Right cardiac atrium (tissue), 5 donors: ENCODE measurements at regions not wholly inside any gene's neighbourhood (a gene's known extent, or its start where the extent isn't known, plus 50 kb on each side); places are given as distances from the start of the nearest gene placed in this dataset.
A peak's percentile ranks its signal among the peaks of the same experiment; 100 is the strongest.
"Not testable (repeated sequence)": the region's sequence is repeated elsewhere in the genome, so short reads cannot be mapped to it uniquely, and the experiment has no call there.

Experiments
- ATAC-seq, 2 donors: fragments of 200-7000 bp; cut with Tn5 transposase; one replicate each; pipeline versions ENCODE4 v1.8.0 to v1.9.1; 2020; ENCODE audit warnings: moderate library complexity in 2 of 2, mild to moderate bottlenecking in 1 of 2
- DNase-seq, 3 donors: peaks; one replicate each; pipeline ENCODE4 v3.0.0-alpha.2; 2020
- H3K27ac ChIP-seq: one replicate; pipeline ENCODE4 v1.5.1; 2013; ENCODE audit warnings: mild to moderate bottlenecking, low read length, control low read depth, moderate library complexity
- H3K27me3 ChIP-seq: one replicate; pipeline ENCODE4 v1.6.1; 2013; ENCODE audit not compliant: control insufficient read depth, insufficient read depth
- H3K4me1 ChIP-seq: one replicate; pipeline ENCODE4 v1.6.1; 2013; ENCODE audit warnings: low read length; ENCODE audit not compliant: control insufficient read depth, insufficient read depth
- H3K4me3 ChIP-seq: one replicate; pipeline ENCODE4 v1.5.1; 2013; ENCODE audit warnings: low read length, control low read depth
- H3K9me3 ChIP-seq: one replicate; pipeline ENCODE4 v1.6.1; 2013; ENCODE audit warnings: low read length; ENCODE audit not compliant: control insufficient read depth
- WGBS: extraction: QIAGEN DNeasy Blood & Tissue Kit; methylation state at CpG from one replicate; pipeline ENCODE4 v1.1.7; 2013; 5-methylcytosine and 5-hydroxymethylcytosine counted together
- intact Hi-C, 4 donors: fragments of 100-400 bp; cut with DNase I; formaldehyde crosslinking; loops; one replicate each; pipeline versions ENCODE4 v1.11.0 to v1.14.0; 2022 to 2023
- donor health status: healthy with polysubstance abuse.
- donor health status: DM: no; HTN: yes; CAD: no.
- donor health status: DM: no; HTN: no; CAD: no.
- donor health status: DM: no; HTN: yes; CAD: no; lungs with severe emphysema.
- donor health status: DM: yes; HTN: yes; CAD: no.

DNA sequence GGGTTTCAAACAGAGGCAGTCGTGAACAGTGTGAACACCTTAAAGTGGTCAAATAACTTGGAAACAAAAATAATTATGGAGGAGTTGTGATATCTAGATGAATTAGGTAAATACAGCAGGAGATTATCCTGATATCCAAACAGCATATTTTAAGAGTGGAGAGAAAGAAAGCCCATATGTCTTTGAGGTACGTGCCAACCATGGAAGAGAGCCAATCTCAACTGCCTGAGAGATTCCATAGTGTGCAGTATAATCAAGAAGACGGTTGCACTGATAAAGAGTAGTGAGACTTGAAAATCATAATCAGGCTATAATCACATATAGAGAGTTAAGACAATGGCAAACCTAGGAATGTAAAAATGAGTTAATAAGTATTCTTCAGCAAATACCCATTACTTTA is 472.8 kb upstream of the SLITRK5 start:
- H3K4me1 ChIP-seq = no peaks in the 10 kb centered on the region
- DNase-seq = no peak
- no peaks in the 10 kb centered on the region for H3K9me3 ChIP-seq
- H3K27ac ChIP-seq = no peak overlapping the region
- WGBS = 40% methylated on average over 3 of the region's 3 CpGs
- no peak for ATAC-seq
- H3K27me3 ChIP-seq = no peaks in the 10 kb centered on the region
- intact Hi-C loops = no loop called here
- no peak overlapping the region for H3K4me3 ChIP-seq

- Histone ChIP-seq H3K27ac (no peak overlapping the region), H3K27me3 (no peaks in the 10 kb centered on the region), H3K9me3 (no peaks in the 10 kb centered on the region), H3K4me1 (no peaks in the 10 kb centered on the region), H3K4me3 (no peak overlapping the region)
- no peak for ATAC-seq
- WGBS = 86% methylated on average over 6 of the region's 6 CpGs
- DNase-seq = no peak
- intact Hi-C loops = no loop called here
Measured at GRCh38 chr13:87206708-87207107, 464.5 kb upstream of the SLITRK5 start.

GRCh38 chr13:87207280-87208003 is 463.7 kb upstream of the SLITRK5 start:
- WGBS = 61% methylated on average over 4 of the region's 4 CpGs
- Histone ChIP-seq H3K4me1 (no peaks in the 10 kb centered on the region), H3K9me3 (no peaks in the 10 kb centered on the region), H3K27ac (no peak overlapping the region), H3K27me3 (no peaks in the 10 kb centered on the region), H3K4me3 (no peak overlapping the region)
- ATAC-seq (no peak), DNase-seq (no peak)
- intact Hi-C loops = no loop called here

DNA sequence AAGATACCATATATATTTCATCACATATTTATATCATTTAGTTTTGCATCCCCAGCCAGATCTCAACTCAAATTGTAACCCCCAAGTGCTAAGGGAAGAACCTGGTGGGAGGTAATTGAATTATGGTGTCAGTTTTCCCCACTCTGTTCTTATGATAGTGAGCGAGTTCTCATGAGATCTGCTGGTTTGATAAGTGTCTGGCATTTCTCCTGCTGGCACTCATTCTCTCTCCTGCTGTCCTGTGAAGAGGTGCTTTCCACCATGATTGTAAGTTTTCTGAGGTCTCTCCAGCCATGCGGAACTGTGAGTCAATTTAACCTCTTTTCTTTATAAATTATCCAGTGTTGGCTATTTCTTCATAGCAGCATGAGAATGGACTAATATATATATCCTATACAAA is 462.5 kb upstream of the SLITRK5 start:
- DNase-seq = no peak
- H3K9me3 ChIP-seq = no peaks in the 10 kb centered on the region
- 69% methylated on average over 2 of the region's 2 CpGs for WGBS
- intact Hi-C loops = no loop called here
- H3K27ac ChIP-seq = no peak overlapping the region
- H3K27me3 ChIP-seq = no peaks in the 10 kb centered on the region
- H3K4me3 ChIP-seq = no peak overlapping the region
- ATAC-seq = no peak
- no peaks in the 10 kb centered on the region for H3K4me1 ChIP-seq

DNA sequence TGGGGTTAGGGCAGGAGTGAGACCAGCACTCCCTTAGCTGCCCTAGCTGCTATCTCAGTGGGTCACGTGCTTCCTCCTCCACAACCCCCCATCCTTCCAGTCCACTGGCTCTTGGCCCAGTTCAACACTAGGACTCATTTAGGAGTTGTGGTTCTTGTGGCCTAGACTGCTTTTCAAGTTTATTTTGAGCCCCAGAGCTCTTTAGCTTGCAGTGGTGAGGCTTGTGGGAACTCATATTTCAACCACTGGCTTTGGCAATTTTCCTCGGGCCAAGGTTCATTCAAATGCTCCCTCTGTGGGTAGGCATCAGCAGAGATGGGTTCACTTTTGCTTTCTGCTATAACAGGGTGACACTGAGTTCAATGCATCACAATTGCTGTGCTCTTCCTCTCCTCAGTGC is 436.2 kb upstream of the SLITRK5 start:
- WGBS = 54% methylated on average over 2 of the region's 2 CpGs
- no peaks in the 10 kb centered on the region for H3K27me3 ChIP-seq
- no peak overlapping the region for H3K27ac ChIP-seq
- intact Hi-C loops = no loop called here
- DNase-seq (no peak), ATAC-seq (no peak)
- no peaks in the 10 kb centered on the region for H3K9me3 ChIP-seq
- no peak overlapping the region for H3K4me3 ChIP-seq
- H3K4me1 ChIP-seq = no peaks in the 10 kb centered on the region

DNA sequence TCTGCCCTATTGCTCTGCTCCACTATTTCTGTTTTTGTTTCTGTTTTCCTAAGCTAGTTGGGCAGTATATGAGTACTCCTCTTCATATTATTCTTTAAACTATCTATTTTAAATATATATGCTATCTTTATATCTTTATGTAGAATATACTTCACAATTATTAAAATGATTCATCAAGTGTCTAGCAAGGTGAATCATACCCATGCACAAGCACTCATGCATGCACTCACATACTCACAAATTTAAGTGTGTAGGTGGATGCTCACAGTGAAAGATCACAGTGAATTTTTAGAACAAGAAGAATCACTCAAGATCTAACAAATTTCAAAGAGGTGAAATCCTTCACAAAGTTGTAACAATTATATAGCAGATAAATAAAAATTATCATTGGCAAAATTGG is 435.6 kb upstream of the SLITRK5 start:
- Histone ChIP-seq H3K27me3 (no peaks in the 10 kb centered on the region), H3K27ac (no peak overlapping the region), H3K4me1 (no peaks in the 10 kb centered on the region), H3K9me3 (no peaks in the 10 kb centered on the region), H3K4me3 (no peak overlapping the region)
- no peak for DNase-seq
- intact Hi-C loops = no loop called here
- ATAC-seq = no peak

DNA sequence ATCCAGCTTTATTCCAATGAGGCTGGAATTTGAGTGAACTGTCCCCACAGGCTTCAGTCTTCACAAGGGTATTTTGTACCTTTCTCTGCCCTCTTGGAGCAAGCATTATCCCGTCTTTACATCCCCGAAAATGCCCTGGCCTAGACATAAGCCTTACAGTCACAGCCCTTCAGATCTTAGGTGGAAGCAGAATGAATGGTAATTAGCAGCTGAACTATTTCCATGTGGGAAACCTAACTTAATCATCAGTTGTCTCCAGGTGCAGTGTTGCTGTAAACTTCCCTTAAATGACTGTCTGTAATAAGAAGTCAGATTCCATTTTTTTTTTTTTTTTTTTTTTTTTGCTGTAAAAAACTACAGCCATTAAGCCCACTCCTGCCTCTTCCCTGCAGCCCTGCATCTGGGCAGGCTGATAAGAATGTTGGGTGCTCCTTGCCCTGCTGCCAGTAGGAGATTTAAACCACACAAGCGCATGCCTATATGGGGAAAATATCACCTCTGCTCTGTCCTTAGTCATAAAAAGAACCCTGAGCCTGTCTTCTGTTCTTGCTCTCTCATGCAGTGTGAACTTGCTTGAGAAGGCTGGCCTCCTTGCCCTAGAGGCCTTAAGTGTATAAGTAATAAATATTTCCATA is 426.8 kb upstream of the SLITRK5 start:
- intact Hi-C loops = no loop called here
- 78% methylated on average over 3 of the region's 3 CpGs for WGBS
- no peaks in the 10 kb centered on the region for H3K4me1 ChIP-seq
- no peak overlapping the region for H3K4me3 ChIP-seq
- ATAC-seq (no peak), DNase-seq (no peak)
- H3K27me3 ChIP-seq = no peaks in the 10 kb centered on the region
- H3K9me3 ChIP-seq = no peaks in the 10 kb centered on the region
- H3K27ac ChIP-seq = no peak overlapping the region

DNA sequence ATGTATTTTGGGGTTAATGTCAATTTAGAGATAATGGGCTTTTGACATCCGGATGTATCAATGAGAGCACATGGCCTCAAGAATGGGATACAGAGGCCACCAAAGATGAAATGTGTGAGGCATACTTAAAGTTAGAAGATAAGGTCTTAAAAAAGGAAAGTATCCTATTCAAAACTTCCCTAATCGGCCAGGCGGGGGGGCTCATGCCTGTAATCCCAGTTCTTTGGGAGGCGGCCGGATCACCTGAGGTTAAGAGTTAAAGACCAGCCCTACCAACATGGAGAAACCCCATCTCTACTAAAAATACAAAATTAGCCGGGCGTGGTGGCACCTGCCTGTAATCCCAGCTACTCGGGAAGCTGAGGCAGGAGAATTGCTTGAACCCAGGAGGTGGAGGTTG is 421.3 kb upstream of the SLITRK5 start:
- H3K4me1 ChIP-seq, H3K4me3 ChIP-seq, intact Hi-C loops, H3K9me3 ChIP-seq, H3K27ac ChIP-seq, H3K27me3 ChIP-seq, ATAC-seq: not testable (repeated sequence)
- DNase-seq = peak in 1 of 3 donors; percentile 24
- WGBS = 86% methylated on average over 8 of the region's 8 CpGs

DNA sequence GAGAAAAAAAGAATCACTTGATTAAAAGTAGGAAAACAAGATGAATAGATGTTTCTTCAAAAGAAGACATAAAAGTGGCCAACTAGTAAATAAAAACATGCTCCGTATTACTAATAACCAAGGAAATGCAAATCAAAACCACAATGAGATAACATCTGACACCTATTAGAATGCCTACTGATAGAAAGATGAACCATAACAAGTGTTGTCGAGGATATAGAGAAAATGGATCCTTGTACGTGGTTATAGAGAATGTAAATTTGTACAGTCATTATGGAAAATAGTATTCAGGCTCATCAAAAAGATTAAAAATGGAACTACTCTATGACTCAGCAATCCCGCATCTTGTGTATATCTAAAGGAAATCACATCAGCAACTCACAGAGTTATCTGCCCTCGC is 415.8 kb upstream of the SLITRK5 start:
- Histone ChIP-seq H3K4me1 (no peaks in the 10 kb centered on the region), H3K27me3 (no peaks in the 10 kb centered on the region), H3K4me3 (no peak overlapping the region), H3K9me3 (no peaks in the 10 kb centered on the region), H3K27ac (no peak overlapping the region)
- DNase-seq (no peak), ATAC-seq (no peak)
- 86% methylated on average over 5 of the region's 5 CpGs for WGBS
- intact Hi-C loops = no loop called here

DNA sequence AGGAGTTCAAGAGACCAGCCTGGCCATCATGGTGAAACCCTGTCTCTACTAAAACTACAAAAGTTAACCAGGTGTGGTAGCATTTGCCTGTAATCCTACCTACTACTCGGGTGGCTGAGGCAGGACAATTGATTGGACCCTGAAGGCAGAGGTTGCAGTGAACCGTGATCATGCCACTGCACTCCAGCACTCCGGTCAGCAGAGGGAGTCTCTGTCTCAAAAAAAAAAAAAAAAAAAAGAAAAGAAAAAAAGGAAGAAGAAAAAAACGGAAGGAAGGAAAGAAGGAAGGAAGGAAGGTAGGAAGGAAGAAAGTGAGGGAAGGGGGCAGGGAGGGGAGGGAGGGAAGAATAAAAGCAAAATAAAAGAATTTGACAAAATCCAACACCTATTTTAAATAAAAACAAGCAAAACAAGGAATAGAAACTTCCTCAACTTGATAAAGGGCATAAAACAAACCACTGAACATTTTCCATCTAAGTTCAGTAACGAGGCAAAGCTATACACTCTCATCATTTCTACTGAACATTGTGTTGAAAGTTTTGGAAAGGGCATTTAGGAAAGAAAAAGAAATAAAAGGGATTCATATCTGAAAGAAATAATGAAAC is 411.6 kb upstream of the SLITRK5 start:
- no peaks in the 10 kb centered on the region for H3K27me3 ChIP-seq
- no peak overlapping the region for H3K27ac ChIP-seq
- WGBS = 21% methylated on average over 5 of the region's 5 CpGs
- no peak overlapping the region for H3K4me3 ChIP-seq
- DNase-seq (no peak), ATAC-seq (no peak)
- no peaks in the 10 kb centered on the region for H3K9me3 ChIP-seq
- intact Hi-C loops = no loop called here
- H3K4me1 ChIP-seq = no peaks in the 10 kb centered on the region

DNA sequence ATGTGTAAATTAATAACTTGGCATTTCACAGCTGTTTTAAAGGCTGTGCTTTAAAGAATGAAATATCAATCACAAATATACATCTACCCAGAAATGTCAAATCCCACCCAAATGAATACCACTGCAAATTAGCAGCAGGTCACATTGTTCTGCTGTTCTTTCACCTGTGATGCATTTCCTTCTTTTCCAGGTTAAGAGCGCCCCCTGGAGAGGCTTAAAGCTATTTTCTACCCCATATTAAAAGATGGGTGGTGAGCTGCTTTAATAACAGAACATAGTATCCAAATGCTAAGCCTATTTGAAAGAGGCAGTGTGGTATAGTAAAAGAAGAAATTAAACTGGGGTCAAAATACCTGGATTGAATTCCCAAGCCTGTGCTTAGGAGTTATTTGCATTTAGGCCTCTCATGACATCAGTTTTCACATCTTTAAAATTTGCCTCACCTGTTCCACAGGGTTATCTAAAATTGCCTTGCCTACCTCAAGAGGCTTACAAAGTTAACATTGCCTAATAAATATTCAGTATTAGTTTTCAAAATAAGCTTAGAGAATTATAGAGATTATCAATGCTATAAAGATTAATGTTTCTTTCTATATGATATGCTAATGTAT is 396.9 kb upstream of the SLITRK5 start:
- DNase-seq = peak in 1 of 3 donors; percentile 20
- H3K4me3 ChIP-seq = no peak overlapping the region
- intact Hi-C loops = no loop called here
- no peaks in the 10 kb centered on the region for H3K27me3 ChIP-seq
- no peak overlapping the region for H3K27ac ChIP-seq
- no peak for ATAC-seq
- no peaks in the 10 kb centered on the region for H3K9me3 ChIP-seq
- H3K4me1 ChIP-seq = no peaks in the 10 kb centered on the region
- WGBS = 2% methylated on average over 1 of the region's 1 CpG
